H9 (cell line): ENCODE measurements at regions not wholly inside any gene's neighbourhood (a gene's known extent, or its start where the extent isn't known, plus 50 kb on each side); places are given as distances from the start of the nearest gene placed in this dataset.

ENCODE experiments used
- DNase-seq: peaks from one replicate; pipeline ENCODE4 v3.0.0-alpha.2; 2017
- H2AFZ ChIP-seq: one replicate; pipeline ENCODE4 v1.6.1; 2013; ENCODE audit warnings: mild to moderate bottlenecking, low read length, control low read depth, moderate library complexity
- H2AK5ac ChIP-seq: 2 replicates; pipeline ENCODE4 v1.6.1; 2013; ENCODE audit warnings: low read length, control low read depth, mixed read lengths; ENCODE audit not compliant: insufficient read length
- H2BK120ac ChIP-seq: one replicate; pipeline ENCODE4 v1.6.1; 2013; ENCODE audit warnings: low read depth, mild to moderate bottlenecking, low read length, control low read depth, inconsistent platforms; ENCODE audit not compliant: poor library complexity, severe bottlenecking
- H2BK12ac ChIP-seq: 2 replicates; pipeline ENCODE4 v1.6.1; 2013; ENCODE audit warnings: low read length, control low read depth, mixed read lengths, low read depth; ENCODE audit not compliant: insufficient read length
- H2BK15ac ChIP-seq: 2 replicates; pipeline ENCODE4 v1.6.1; 2013; ENCODE audit warnings: low read depth, low read length, control low read depth
- H2BK20ac ChIP-seq: one replicate; pipeline ENCODE4 v1.6.1; 2013; ENCODE audit warnings: low read depth, mild to moderate bottlenecking, low read length, control low read depth, inconsistent platforms; ENCODE audit not compliant: poor library complexity, severe bottlenecking
- H2BK5ac ChIP-seq: 2 replicates; pipeline ENCODE4 v1.6.1; 2013; ENCODE audit warnings: low read length, control low read depth, mixed read lengths; ENCODE audit not compliant: insufficient read length
- H3K14ac ChIP-seq: 2 replicates; pipeline ENCODE4 v1.6.1; 2013; ENCODE audit warnings: low read length, control low read depth; ENCODE audit not compliant: insufficient read depth
- H3K18ac ChIP-seq: 2 replicates; pipeline ENCODE4 v1.6.1; 2013; ENCODE audit warnings: low read depth, mild to moderate bottlenecking, mixed read lengths, low read length, control low read depth; ENCODE audit not compliant: insufficient read length
- H3K23ac ChIP-seq: 2 replicates; pipeline ENCODE4 v1.6.1; 2013; ENCODE audit warnings: low read length, control low read depth, mixed read lengths, low read depth; ENCODE audit not compliant: insufficient read length
- H3K23me2 ChIP-seq: 2 replicates; pipeline ENCODE4 v1.6.1; 2013; ENCODE audit warnings: low read depth, mild to moderate bottlenecking, mixed read lengths, low read length, control low read depth; ENCODE audit not compliant: insufficient read length, poor library complexity, severe bottlenecking
- H3K27ac ChIP-seq: 2 replicates; pipeline ENCODE4 v1.5.1; 2013; ENCODE audit warnings: low read length, control low read depth, mixed read lengths, low read depth; ENCODE audit not compliant: insufficient read length
- H3K27me3 ChIP-seq: 2 replicates; pipeline ENCODE4 v1.6.1; 2013; ENCODE audit warnings: low read length, control low read depth, inconsistent platforms; ENCODE audit not compliant: insufficient read depth
- H3K4ac ChIP-seq: 2 replicates; pipeline ENCODE4 v1.6.1; 2013; ENCODE audit warnings: low read depth, mild to moderate bottlenecking, control low read depth, inconsistent platforms, low read length, moderate library complexity
- H3K4me1 ChIP-seq: 2 replicates; pipeline ENCODE4 v1.6.1; 2013; ENCODE audit warnings: low read length, control low read depth, inconsistent platforms; ENCODE audit not compliant: insufficient read depth
- H3K4me2 ChIP-seq: 2 replicates; pipeline ENCODE4 v1.6.1; 2013; ENCODE audit warnings: low read length, control low read depth, mixed read lengths; ENCODE audit not compliant: insufficient read length, insufficient read depth
- H3K56ac ChIP-seq: 2 replicates; pipeline ENCODE4 v1.6.1; 2013; ENCODE audit warnings: low read depth, mild to moderate bottlenecking, mixed read lengths, low read length, control low read depth; ENCODE audit not compliant: insufficient read length
- H3K79me1 ChIP-seq: 2 replicates; pipeline ENCODE4 v1.6.1; 2013; ENCODE audit warnings: low read depth, mild to moderate bottlenecking, moderate library complexity, low read length, control low read depth, inconsistent platforms; ENCODE audit not compliant: insufficient read depth, poor library complexity, severe bottlenecking
- H3K79me2 ChIP-seq: 2 replicates; pipeline ENCODE4 v1.6.1; 2013; ENCODE audit warnings: low read length, control low read depth, inconsistent platforms; ENCODE audit not compliant: insufficient read depth
- H3K9ac ChIP-seq: 2 replicates; pipeline ENCODE4 v1.6.1; 2013; ENCODE audit warnings: low read length, control low read depth, mixed read lengths; ENCODE audit not compliant: insufficient read length; ENCODE audit errors: extremely low read depth
- H3K9me3 ChIP-seq: one replicate; pipeline ENCODE4 v1.6.1; 2013; ENCODE audit warnings: low read depth, low read length, inconsistent platforms; ENCODE audit not compliant: control insufficient read depth
- H3T11ph ChIP-seq: one replicate; pipeline ENCODE4 v1.6.1; 2013; ENCODE audit warnings: mild to moderate bottlenecking, low read length, control low read depth, inconsistent platforms
- H4K20me1 ChIP-seq: one replicate; pipeline ENCODE4 v1.6.1; 2013; ENCODE audit not compliant: control insufficient read depth, insufficient read length, insufficient read depth
- H4K5ac ChIP-seq: 2 replicates; pipeline ENCODE4 v1.6.1; 2013; ENCODE audit warnings: low read depth, mild to moderate bottlenecking, mixed read lengths, low read length, control low read depth; ENCODE audit not compliant: insufficient read length
- H4K8ac ChIP-seq: replicated peaks from 2 replicates; pipeline ENCODE4 v1.6.1; 2013; ENCODE audit warnings: low read length, control low read depth, mixed read lengths, low read depth; ENCODE audit not compliant: insufficient read length
- H4K91ac ChIP-seq: 2 replicates; pipeline ENCODE4 v1.6.1; 2013; ENCODE audit warnings: low read depth, mild to moderate bottlenecking, moderate library complexity, mixed read lengths, low read length, control low read depth; ENCODE audit not compliant: insufficient read length
- H3K27ac Mint-ChIP-seq, 3 experiments: 2 replicates in 2 of 3; 3 replicates in 1 of 3; pipeline ENCODE4 v1.8.0; 2020 to 2021; ENCODE audit warnings: mixed read lengths in 3 of 3, mild to moderate bottlenecking in 1 of 3, moderate library complexity in 1 of 3
- H3K27me3 Mint-ChIP-seq: 2 replicates; pipeline ENCODE4 v1.8.0; 2021; ENCODE audit warnings: low read depth, mild to moderate bottlenecking, moderate library complexity, mixed read lengths
- H3K36me3 Mint-ChIP-seq, 3 experiments: 2 replicates in 2 of 3; 3 replicates in 1 of 3; pipeline ENCODE4 v1.8.0; 2020 to 2021; ENCODE audit warnings: low read depth in 3 of 3, mixed read lengths in 3 of 3; ENCODE audit not compliant: insufficient read depth in 1 of 3
- H3K4me1 Mint-ChIP-seq, 2 experiments: 2 replicates each; pipeline ENCODE4 v1.8.0; 2020; ENCODE audit warnings: mixed read lengths in 2 of 2
- H3K4me3 Mint-ChIP-seq, 2 experiments: 2 replicates in 1 of 2; 3 replicates in 1 of 2; pipeline ENCODE4 v1.8.0; 2020 to 2021; ENCODE audit warnings: mild to moderate bottlenecking in 2 of 2, mixed read lengths in 2 of 2, moderate library complexity in 1 of 2
- H3K9me3 Mint-ChIP-seq, 2 experiments: 2 replicates in 1 of 2; 3 replicates in 1 of 2; pipeline ENCODE4 v1.8.0; 2020; ENCODE audit warnings: mild to moderate bottlenecking in 2 of 2, mixed read lengths in 2 of 2, moderate library complexity in 1 of 2
- CTCF ChIP-seq: fragments of 200-600 bp; sonication (generic); conservative IDR thresholded peaks from 3 replicates; pipeline ENCODE4 v1.8.0; 2021; ENCODE audit warnings: antibody characterized with exemption, mild to moderate bottlenecking
- WGBS: extraction: QIAGEN DNeasy Blood & Tissue Kit; methylation state at CpG from one replicate; pipeline ENCODE4 v1.1.7; 2013; ENCODE audit warnings: missing lambda C conversion rate, low lambda C conversion rate, mixed read lengths; ENCODE audit not compliant: insufficient read length; ENCODE audit errors: extremely low coverage; 5-methylcytosine and 5-hydroxymethylcytosine counted together

DNA sequence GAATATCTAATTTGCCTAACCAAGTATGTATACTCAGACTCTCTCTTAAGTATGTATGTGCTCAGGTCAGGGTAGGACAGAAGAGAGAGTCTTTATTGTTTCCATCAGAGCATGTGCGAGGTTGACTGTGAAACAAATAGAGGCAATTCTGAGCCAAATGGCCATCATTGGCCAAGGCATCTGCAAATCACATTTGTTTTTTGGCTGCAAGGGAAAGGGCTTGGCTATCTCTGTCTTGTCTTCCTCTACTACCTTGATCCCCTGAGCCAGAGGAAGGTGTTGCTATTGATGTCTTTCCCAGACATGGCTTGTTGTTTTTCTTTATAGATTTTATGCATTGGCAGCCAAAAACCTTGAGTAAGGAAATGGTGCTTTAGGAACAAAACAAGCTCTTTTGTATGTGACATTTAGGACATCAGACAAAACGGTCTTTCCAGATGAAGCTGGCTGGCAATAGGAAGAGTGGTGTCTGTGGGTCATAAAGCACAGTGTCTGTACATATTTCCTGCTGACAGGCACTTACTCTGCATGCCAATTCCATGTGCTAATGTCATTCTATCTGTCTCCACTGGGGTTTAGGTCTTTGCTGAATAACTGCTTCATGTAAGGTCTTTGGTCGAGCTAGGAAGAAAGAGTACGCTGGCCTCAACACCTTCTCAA lies 163.3 kb downstream of the BRINP2 start:
- H3K27ac ChIP-seq = no peak overlapping the region
- H2AK5ac ChIP-seq = no peak overlapping the region
- no peak overlapping the region for H2AFZ ChIP-seq
- H2BK15ac ChIP-seq = no peak overlapping the region
- Mint-ChIP-seq H3K27me3 (no peaks in the 10 kb centered on the region; the same call in none of the 2 replicates), H3K4me3 (no peak overlapping the region), H3K4me1 (0 out of 4 replicates have a peak, but pooled peaks cover 0 to 3% of the 10 kb centered on the region in 2 experiments), H3K36me3 (no peaks in the 10 kb centered on the region), H3K27ac (no peak overlapping the region), H3K9me3 (no peaks in the 10 kb centered on the region)
- no peak overlapping the region for H4K8ac ChIP-seq
- H4K20me1 ChIP-seq = no peaks in the 10 kb centered on the region
- H3K14ac ChIP-seq = no peak overlapping the region
- TF ChIP-seq CTCF = no peak; the same call in 2 of the 3 replicates
- no peak overlapping the region for H3K56ac ChIP-seq
- H3K79me1 ChIP-seq = no peaks in the 10 kb centered on the region
- H3K9ac ChIP-seq = no peak overlapping the region
- WGBS = no CpG with 5 or more reads among the region's 4 CpGs
- no peak overlapping the region for H2BK20ac ChIP-seq
- no peak overlapping the region for H2BK120ac ChIP-seq
- H3K18ac ChIP-seq = no peak overlapping the region
- H3K4me2 ChIP-seq = no peak overlapping the region
- DNase-seq = no peak
- H3K79me2 ChIP-seq = no peaks in the 10 kb centered on the region
- no peaks in the 10 kb centered on the region for H3K23me2 ChIP-seq
- H3T11ph ChIP-seq = no peak overlapping the region
- H2BK5ac ChIP-seq = no peak overlapping the region
- no peak overlapping the region for H4K5ac ChIP-seq
- H3K4me1 ChIP-seq = no peaks in the 10 kb centered on the region
- H4K91ac ChIP-seq = no peak overlapping the region
- H3K9me3 ChIP-seq = no peaks in the 10 kb centered on the region
- no peaks in the 10 kb centered on the region for H3K27me3 ChIP-seq
- H2BK12ac ChIP-seq = no peak overlapping the region
- H3K4ac ChIP-seq = no peak overlapping the region
- H3K23ac ChIP-seq = no peak overlapping the region
